Thyroid gland (tissue), 4 donors: ENCODE measurements at regions not wholly inside any gene's neighbourhood (a gene's known extent, or its start where the extent isn't known, plus 50 kb on each side); places are given as distances from the start of the nearest gene placed in this dataset.

ENCODE experiments used
- POLR2A ChIP-seq, 2 donors: fragments of 450-650 bp; IDR thresholded peaks; one replicate each; pipeline ENCODE4 v1.6.1; 2017; ENCODE audit warnings: antibody characterized with exemption in 2 of 2, mild to moderate bottlenecking in 2 of 2, moderate library complexity in 1 of 2
- TF ChIP-seq, protein P1 (sequence below), 6 experiments: fragments of 200-600 bp in 3 of 6; fragments of 450-650 bp in 3 of 6; sonication (generic) in 3 of 6; IDR thresholded peaks; one replicate each; pipeline ENCODE4 v1.5.1; 2016 to 2019; ENCODE audit warnings: antibody characterized with exemption in 6 of 6, mild to moderate bottlenecking in 2 of 6, inconsistent platforms in 1 of 6, moderate library complexity in 1 of 6

GRCh38 chr1:90476411-90476810 is 240.7 kb downstream of the BARHL2 start:
- no peak for TF ChIP-seq POLR2A (IDR thresholded peaks at IDR 0.05)
- TF ChIP-seq, protein P1, sequence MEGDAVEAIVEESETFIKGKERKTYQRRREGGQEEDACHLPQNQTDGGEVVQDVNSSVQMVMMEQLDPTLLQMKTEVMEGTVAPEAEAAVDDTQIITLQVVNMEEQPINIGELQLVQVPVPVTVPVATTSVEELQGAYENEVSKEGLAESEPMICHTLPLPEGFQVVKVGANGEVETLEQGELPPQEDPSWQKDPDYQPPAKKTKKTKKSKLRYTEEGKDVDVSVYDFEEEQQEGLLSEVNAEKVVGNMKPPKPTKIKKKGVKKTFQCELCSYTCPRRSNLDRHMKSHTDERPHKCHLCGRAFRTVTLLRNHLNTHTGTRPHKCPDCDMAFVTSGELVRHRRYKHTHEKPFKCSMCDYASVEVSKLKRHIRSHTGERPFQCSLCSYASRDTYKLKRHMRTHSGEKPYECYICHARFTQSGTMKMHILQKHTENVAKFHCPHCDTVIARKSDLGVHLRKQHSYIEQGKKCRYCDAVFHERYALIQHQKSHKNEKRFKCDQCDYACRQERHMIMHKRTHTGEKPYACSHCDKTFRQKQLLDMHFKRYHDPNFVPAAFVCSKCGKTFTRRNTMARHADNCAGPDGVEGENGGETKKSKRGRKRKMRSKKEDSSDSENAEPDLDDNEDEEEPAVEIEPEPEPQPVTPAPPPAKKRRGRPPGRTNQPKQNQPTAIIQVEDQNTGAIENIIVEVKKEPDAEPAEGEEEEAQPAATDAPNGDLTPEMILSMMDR (IDR thresholded peaks at IDR 0.05): no peak
